ENCODE measurements at regions not wholly inside any gene's neighbourhood (a gene's known extent, or its start where the extent isn't known, plus 50 kb on each side); places are given as distances from the start of the nearest gene placed in this dataset.
A peak's percentile ranks its signal among the peaks of the same experiment; 100 is the strongest.

DNA sequence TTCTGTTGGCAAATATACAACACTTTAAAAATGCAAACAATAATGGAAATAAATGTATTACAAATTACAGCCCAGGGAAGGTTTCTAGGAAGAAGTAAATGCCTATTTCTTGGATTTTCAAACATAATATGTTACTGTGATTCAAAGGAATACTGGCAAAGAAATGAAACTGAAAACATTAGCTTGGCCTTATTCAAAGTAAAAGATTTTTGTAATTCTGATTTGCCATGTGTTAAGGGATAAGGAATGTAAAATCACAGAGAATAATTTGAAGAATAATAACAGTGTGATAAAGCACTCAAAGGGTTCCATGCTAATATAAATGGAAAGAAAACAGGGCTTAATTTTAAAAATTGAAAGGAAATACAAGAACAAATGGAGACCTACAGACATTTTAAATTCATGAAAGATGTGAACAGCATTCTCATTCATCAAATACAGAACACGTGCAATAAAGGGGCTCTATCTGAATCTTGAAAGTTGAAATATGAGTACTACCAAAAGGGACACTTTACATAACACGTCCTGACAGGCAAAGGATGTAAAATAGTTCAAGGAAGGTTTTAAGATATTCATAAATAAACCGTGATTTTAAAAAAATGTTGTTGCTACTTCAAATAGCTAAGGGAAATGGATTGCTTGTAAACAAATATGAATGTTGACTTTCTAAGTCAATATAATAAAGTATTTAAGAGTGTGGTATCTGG is 138.1 kb downstream of the RFPL4B start:
- H3K4me3 ChIP-seq = no peak overlapping the region
- intact Hi-C loops (cut with DNase I) = no loop called here
- peak overlapping the region in 2 of 10 donors; percentile 3 to 12 for H3K27ac ChIP-seq
- no peaks in the 10 kb centered on the region for H3K27me3 ChIP-seq
- peaks cover 0 to 15% (median 0%) of the 10 kb centered on the region in 9 donors for H3K4me1 ChIP-seq
- 47 to 51% methylated on average over 3 of the region's 3 CpGs for WGBS, 2 donors
- H3K36me3 ChIP-seq = no peaks in the 10 kb centered on the region
- DNase-seq (no peak), ATAC-seq (no peak)
- H3K9me3 ChIP-seq = no peaks in the 10 kb centered on the region
- TF ChIP-seq, protein P1, sequence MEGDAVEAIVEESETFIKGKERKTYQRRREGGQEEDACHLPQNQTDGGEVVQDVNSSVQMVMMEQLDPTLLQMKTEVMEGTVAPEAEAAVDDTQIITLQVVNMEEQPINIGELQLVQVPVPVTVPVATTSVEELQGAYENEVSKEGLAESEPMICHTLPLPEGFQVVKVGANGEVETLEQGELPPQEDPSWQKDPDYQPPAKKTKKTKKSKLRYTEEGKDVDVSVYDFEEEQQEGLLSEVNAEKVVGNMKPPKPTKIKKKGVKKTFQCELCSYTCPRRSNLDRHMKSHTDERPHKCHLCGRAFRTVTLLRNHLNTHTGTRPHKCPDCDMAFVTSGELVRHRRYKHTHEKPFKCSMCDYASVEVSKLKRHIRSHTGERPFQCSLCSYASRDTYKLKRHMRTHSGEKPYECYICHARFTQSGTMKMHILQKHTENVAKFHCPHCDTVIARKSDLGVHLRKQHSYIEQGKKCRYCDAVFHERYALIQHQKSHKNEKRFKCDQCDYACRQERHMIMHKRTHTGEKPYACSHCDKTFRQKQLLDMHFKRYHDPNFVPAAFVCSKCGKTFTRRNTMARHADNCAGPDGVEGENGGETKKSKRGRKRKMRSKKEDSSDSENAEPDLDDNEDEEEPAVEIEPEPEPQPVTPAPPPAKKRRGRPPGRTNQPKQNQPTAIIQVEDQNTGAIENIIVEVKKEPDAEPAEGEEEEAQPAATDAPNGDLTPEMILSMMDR (IDR thresholded peaks at IDR 0.05) = no peak

DNA sequence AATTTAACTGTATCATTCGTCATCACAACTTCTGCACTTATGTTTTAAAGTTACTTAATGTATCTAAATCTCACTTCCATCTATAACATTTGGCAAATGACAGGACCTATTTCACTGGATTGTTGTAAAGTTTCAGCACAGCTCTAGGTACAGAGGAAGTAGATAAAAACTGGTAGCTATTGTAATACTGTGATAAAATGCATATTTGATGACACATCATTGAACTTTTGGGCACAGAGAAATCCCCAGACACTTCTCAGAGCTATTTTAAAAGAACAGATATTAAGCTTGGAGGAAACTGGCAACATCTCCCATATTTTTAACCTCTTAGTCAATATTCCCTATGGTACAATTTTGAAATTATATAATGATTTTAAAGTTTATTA is 138.7 kb downstream of the RFPL4B start:
- WGBS, 2 donors = 74 to 84% methylated on average over 1 of the region's 1 CpG
- no peaks in the 10 kb centered on the region for H3K36me3 ChIP-seq
- no peak overlapping the region for H3K4me3 ChIP-seq
- no peaks in the 10 kb centered on the region for H3K9me3 ChIP-seq
- no peaks in the 10 kb centered on the region for H3K27me3 ChIP-seq
- H3K4me1 ChIP-seq = peaks cover 0 to 15% (median 0%) of the 10 kb centered on the region in 9 donors
- DNase-seq (no peak), ATAC-seq (no peak)
- peak overlapping the region in 2 of 10 donors; percentile 3 to 12 for H3K27ac ChIP-seq
- intact Hi-C loops (cut with DNase I) = no loop called here
- TF ChIP-seq, protein P1 (IDR thresholded peaks at IDR 0.05) = no peak

DNA sequence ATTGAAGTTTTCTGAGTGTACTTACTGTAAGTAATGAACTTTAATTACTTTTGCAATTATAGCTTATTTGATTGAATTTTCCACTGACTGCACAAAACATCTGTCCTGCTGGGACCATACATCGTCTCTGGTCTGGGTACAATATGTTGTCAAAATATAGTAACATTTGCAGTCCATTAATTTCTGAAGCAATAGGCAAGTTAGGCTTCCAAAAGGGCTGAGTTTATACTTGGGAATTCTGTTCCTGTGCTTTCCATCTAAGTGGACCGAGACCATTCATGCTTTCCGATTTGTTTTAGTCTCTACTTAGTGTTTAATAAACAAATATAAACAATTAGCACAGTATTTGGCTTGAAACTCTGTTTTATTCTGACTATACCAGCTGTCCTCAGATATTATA is 139.3 kb downstream of the RFPL4B start:
- Histone ChIP-seq H3K27me3 (no peaks in the 10 kb centered on the region), H3K9me3 (no peaks in the 10 kb centered on the region), H3K4me3 (no peak overlapping the region), H3K36me3 (no peaks in the 10 kb centered on the region), H3K4me1 (peaks cover 0 to 15% (median 0%) of the 10 kb centered on the region in 9 donors), H3K27ac (no peak overlapping the region)
- intact Hi-C loops (cut with DNase I) = no loop called here
- WGBS, 2 donors = 85 to 88% methylated on average over 3 of the region's 3 CpGs
- TF ChIP-seq, protein P1 (IDR thresholded peaks at IDR 0.05) = no peak
- DNase-seq (no peak), ATAC-seq (no peak)

DNA sequence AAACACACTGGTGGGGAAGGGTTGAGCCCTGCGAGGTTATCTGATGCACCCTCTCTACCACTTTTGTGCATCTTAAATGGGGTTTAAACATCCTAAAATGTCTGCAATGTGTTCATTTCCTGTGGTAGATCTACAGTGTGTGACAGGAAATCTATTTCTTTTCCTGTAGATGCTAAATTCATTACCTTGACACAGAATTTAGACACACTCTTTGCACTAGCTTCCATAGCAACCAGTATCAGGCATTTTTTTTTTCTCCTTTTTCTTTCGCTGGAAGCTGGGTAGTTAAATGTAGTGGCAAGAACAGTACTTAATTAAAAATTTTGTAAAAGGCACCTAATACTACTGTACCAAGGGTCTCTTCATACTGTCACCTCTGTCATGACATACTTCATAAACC is 141.1 kb downstream of the RFPL4B start:
- no peaks in the 10 kb centered on the region for H3K9me3 ChIP-seq
- DNase-seq (no peak), ATAC-seq (no peak)
- H3K36me3 ChIP-seq = no peaks in the 10 kb centered on the region
- no peaks in the 10 kb centered on the region for H3K27me3 ChIP-seq
- H3K4me1 ChIP-seq = peaks cover 0 to 15% (median 0%) of the 10 kb centered on the region in 9 donors
- H3K27ac ChIP-seq = no peak overlapping the region
- 58 to 69% methylated on average over 2 of the region's 2 CpGs for whole genome bisulfite sequencing, 2 donors
- H3K4me3 ChIP-seq = no peak overlapping the region
- intact Hi-C loops (cut with DNase I) = no loop called here
- TF ChIP-seq, protein P1 (IDR thresholded peaks at IDR 0.05) = no peak
